ENCODE measurements at regions not wholly inside any gene's neighbourhood (a gene's known extent, or its start where the extent isn't known, plus 50 kb on each side); places are given as distances from the start of the nearest gene placed in this dataset.

DNA sequence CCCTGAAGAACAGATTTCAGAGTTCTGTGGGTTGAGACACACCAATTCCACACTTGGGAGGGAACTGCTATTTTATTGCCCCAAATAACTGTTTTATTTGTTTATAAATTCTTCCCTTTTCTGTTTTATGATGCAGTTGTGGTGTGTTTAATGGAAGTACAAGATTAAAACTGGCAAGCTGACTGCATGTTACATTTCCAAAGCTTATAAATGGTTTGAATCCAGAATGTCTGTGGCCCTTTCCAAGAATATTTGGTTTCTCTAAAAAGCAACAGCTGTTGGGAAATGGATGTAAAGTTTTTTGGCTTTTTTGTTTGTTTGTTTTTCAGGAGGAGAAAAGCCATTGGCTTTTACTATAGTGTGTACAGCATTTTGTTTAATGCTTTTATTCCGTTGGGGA lies 234.5 kb downstream of the MTX2 start:
- TF ChIP-seq CTCF (IDR thresholded peaks at IDR 0.05; ENCODE audit: insufficient read depth, low read length, missing control alignments) = no peak
- ChIA-PET POLR2A (no interaction called here), CTCF (interaction anchor here (0.9 to 3.1 kb wide), 5 partner anchors 7 to 377 kb away, joined by 3 to 11 read pairs (median 3); no protein-coding TSS in a partner anchor)
- no peak overlapping the region for H3K4me3 ChIP-seq (ENCODE audit: low read depth, low read length)
- DNase-seq (ENCODE audit: low read depth, low spot score) = no peak

DNA sequence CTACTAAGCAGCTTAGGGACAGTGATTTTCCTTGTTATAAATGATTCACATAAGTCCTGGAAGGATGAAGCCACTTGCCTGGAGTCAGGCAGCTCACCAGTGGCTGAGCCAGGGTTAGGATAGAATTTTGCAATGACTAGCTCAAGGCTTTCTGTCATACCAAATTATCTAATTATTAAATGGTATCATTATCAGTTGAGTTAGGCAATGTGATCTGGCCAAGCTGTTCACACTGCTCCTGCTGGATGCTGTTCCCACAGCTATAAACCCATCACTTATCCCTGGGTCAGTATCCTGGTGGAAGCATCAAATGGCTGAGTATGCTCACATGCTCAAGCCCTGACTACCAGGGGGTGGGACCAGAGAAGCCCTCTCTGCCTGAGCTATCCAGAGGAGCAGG lies 235.2 kb downstream of the MTX2 start:
- DNase-seq (ENCODE audit: low read depth, low spot score) = no peak
- TF ChIP-seq CTCF (IDR thresholded peaks at IDR 0.05; ENCODE audit: insufficient read depth, low read length, missing control alignments) = no peak
- ChIA-PET POLR2A (no interaction called here), CTCF (interaction anchor here (1.5 to 3.1 kb wide), 3 partner anchors 8 to 378 kb away, joined by 3 to 11 read pairs (median 8); no protein-coding TSS in a partner anchor)
- no peak overlapping the region for H3K4me3 ChIP-seq (ENCODE audit: low read depth, low read length)

GRCh38 chr2:176507786-176508185 lies 238.5 kb downstream of the MTX2 start:
- POLR2A ChIA-PET = no interaction called here
- H3K4me3 ChIP-seq (ENCODE audit: low read depth, low read length) = no peak overlapping the region
- no peak for DNase-seq (ENCODE audit: low read depth, low spot score)
- CTCF ChIA-PET = no interaction called here
- TF ChIP-seq CTCF (IDR thresholded peaks at IDR 0.05; ENCODE audit: insufficient read depth, low read length, missing control alignments) = no peak

DNA sequence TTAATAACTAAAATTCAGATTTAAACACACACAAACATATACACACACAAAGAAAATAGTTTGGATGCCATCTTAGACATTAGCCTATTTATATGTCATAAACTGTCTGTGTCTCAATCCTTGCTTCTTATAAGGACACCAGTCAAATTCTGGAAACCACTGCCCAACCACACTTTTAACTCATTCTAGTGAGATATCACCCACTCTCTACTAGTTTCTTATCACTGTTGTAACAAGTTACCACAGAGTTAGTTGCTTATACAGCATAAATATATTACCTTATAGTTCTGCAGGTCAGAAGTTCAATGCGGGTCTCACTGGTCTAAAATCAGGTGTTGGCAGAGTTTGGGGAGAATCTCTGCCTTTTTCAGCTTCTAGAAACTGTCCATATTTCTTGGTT lies 239.1 kb downstream of the MTX2 start:
- no peak for TF ChIP-seq CTCF (IDR thresholded peaks at IDR 0.05; ENCODE audit: insufficient read depth, low read length, missing control alignments)
- no peak for DNase-seq (ENCODE audit: low read depth, low spot score)
- no peak overlapping the region for H3K4me3 ChIP-seq (ENCODE audit: low read depth, low read length)
- CTCF ChIA-PET = no interaction called here
- POLR2A ChIA-PET = no interaction called here

DNA sequence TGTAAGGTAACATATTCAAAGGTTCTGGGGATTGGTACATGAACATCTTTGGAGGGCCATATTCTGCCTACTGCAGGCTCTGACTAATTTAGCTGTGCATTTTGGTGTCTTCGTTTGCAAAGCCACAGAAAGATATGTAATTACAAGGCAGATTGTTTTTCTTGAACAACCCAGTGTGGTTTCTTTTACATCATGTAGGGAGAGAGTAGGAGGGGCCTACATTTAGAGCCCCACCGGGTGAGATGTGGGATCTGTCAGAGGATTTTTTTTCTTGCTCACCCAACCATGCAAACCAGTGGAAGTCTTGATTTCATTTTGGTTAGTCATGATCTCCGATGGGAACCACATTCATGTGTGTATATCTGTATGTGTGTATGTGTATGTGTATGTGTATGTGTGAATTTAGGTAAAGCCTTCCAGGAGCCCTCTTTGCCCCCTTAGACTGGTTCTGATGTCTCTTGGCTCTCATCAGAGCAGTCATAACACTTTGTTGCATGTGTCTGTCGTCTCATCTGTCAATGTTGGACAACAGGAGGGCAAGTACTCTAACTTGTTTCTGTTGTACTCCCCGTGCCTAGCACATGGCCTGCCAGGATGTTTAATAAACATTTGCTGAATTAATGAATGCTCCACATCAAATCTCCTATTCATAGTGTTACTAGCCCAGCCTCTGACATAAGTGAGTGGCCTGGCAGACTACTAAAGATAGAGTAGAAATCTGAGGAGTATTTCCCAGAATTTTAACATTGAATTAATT lies 239.9 kb downstream of the MTX2 start:
- no peak for TF ChIP-seq CTCF (IDR thresholded peaks at IDR 0.05; ENCODE audit: insufficient read depth, low read length, missing control alignments)
- CTCF ChIA-PET = no interaction called here
- POLR2A ChIA-PET = no interaction called here
- no peak for DNase-seq (ENCODE audit: low read depth, low spot score)
- no peak overlapping the region for H3K4me3 ChIP-seq (ENCODE audit: low read depth, low read length)

- no peak overlapping the region for H3K4me3 ChIP-seq (ENCODE audit: low read depth, low read length)
- POLR2A ChIA-PET = no interaction called here
- CTCF ChIA-PET = interaction anchor here (0.9 to 1.1 kb wide), 2 partner anchors 24 to 40 kb away, joined by 3 read pairs; no protein-coding TSS in a partner anchor
- DNase-seq (ENCODE audit: low read depth, low spot score) = no peak
- TF ChIP-seq CTCF (IDR thresholded peaks at IDR 0.05; ENCODE audit: insufficient read depth, low read length, missing control alignments) = no peak
Measured at GRCh38 chr2:176514276-176514675, 245.0 kb downstream of the MTX2 start.

Data from AG04449 (cell line).